ENCODE measurements at regions not wholly inside any gene's neighbourhood (a gene's known extent, or its start where the extent isn't known, plus 50 kb on each side); places are given as distances from the start of the nearest gene placed in this dataset.
A peak's percentile ranks its signal among the peaks of the same experiment; 100 is the strongest.

DNA sequence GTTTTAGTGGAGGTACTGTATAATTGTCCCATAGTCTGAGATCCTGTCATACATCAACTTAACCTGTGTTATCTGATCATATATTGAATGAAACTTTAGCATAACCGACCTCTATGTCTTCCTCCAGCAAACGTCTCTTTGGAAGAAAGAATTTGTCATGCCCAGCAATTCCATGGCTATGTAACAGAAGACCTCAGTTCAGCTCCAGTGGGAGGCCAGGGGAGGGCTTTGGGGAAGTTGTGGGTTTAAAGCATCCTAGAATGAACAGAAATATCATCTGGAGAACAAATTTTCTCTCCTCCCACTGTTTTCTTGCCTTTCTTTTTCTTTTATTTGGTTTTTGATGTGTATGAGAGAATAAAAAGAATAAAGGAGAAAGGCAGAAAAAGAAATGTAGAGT, 164.5 kb downstream of the GAS1 start:
- no peak overlapping the region for H3K4me3 ChIP-seq
- H3K27me3 ChIP-seq, result no peaks in the 10 kb centered on the region
- no peak for DNase-seq
- H3K36me3 ChIP-seq, result no peaks in the 10 kb centered on the region
- H3K9me3 ChIP-seq, result no peaks in the 10 kb centered on the region

DNA sequence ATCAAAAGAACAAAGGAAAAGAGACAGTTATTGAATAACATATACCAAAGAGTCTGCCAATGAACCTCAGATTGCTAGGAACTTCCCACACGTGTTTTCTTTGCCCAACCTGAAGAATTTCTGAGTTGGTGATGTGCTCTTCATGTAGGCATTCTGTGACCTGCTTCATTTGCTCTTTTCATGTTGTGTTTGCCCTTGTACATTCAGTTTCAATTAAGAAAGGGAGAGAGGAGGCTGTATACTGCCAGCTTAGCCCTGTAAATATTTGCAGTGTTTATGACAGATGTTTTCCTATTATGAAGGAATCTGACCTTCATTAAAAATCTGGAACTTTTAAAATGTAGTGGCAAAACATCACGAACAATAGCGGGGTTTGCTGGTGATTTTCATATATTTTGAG, 168.5 kb downstream of the GAS1 start:
- no peak for DNase-seq
- Histone ChIP-seq H3K27me3 (no peaks in the 10 kb centered on the region), H3K36me3 (no peaks in the 10 kb centered on the region), H3K4me3 (no peak overlapping the region), H3K9me3 (no peaks in the 10 kb centered on the region)

DNA sequence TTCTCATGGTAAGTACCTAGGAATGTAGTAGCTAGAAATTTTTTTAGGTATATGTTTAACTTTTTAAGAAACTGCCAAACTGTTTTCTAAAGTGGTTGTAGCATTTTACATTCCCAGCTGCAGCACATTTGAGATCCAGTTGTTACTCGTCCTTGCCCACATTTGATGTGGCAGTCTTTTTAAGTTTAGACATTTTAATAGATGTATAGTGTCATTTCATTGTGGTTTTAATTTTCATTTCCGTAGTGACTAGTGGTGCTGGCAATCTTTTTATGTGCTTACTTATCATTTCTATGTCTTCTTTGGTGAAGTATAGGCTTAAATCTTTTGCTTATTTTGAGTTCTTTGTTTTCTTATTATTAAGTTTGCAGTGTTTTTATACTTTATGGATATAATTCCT, 171.6 kb downstream of the GAS1 start:
- no peaks in the 10 kb centered on the region for H3K36me3 ChIP-seq
- H3K9me3 ChIP-seq, result no peaks in the 10 kb centered on the region
- no peak overlapping the region for H3K4me3 ChIP-seq
- no peaks in the 10 kb centered on the region for H3K27me3 ChIP-seq
- no peak for DNase-seq

DNA sequence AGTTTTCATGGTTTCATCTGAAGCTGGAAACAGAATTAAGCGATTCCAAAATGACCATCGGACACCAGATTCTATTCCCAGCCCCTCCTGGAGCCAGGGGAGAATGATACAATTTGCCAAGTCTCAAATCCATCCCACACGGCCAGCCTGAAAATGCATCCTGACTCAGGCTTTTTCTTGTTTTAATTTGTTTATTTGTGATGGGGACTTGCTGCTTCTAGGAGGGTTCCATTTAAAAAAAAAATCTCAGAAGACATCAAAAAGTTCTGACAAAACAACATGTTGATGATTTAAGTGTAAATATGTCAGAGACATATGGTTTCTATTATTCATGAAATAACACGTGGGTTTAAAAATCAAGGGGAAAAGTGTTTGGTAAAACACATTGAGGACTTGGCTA, 173.2 kb downstream of the GAS1 start:
- DNase-seq, result no peak
- H3K9me3 ChIP-seq, result no peaks in the 10 kb centered on the region
- H3K36me3 ChIP-seq, result no peaks in the 10 kb centered on the region
- H3K4me3 ChIP-seq, result no peak overlapping the region
- H3K27me3 ChIP-seq, result no peaks in the 10 kb centered on the region

DNA sequence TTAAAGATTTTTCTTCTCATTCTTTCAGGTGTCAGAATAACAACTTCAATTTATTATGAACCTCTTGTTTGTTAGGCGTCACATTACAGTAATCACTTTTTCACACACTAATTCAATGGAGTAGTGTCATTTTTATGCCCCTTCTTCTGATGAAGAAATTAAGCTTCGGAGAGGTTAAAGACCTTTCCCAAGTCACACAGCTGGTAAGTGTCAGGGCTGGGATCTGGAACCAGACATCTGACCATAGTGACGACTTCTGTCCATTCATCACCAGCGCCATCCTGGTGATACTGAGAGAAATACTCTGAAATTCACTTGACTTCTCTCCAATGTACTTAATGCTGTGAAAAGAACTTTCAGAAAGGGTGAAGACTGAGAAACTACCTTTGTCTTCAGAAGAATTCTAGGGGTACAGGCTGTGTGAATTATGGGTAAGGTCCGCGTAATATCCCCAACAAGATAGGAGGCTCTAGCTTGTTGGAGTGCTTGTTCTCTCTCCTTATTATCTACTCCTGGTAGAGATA, 173.8 kb downstream of the GAS1 start:
- Histone ChIP-seq H3K27me3 (no peaks in the 10 kb centered on the region), H3K36me3 (no peaks in the 10 kb centered on the region), H3K4me3 (no peak overlapping the region), H3K9me3 (no peaks in the 10 kb centered on the region)
- DNase-seq, result no peak

DNA sequence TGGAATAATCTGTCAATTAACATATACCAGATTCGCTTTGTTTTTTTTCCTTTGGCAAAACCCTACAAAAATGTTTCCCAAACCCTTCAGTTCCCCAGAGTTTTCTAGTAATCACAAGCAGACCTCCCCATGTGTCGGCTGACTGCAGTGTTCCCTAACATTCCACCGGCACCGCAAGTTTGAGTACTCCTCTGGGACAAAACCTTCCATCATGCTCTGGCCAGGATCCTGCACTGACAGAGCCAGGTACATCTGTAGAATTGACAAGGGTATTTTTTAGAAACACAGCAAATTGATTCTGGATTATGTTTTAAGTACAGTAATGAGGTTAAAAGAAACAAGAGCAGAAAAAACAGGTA, 174.7 kb downstream of the GAS1 start:
- no peaks in the 10 kb centered on the region for H3K9me3 ChIP-seq

DNA sequence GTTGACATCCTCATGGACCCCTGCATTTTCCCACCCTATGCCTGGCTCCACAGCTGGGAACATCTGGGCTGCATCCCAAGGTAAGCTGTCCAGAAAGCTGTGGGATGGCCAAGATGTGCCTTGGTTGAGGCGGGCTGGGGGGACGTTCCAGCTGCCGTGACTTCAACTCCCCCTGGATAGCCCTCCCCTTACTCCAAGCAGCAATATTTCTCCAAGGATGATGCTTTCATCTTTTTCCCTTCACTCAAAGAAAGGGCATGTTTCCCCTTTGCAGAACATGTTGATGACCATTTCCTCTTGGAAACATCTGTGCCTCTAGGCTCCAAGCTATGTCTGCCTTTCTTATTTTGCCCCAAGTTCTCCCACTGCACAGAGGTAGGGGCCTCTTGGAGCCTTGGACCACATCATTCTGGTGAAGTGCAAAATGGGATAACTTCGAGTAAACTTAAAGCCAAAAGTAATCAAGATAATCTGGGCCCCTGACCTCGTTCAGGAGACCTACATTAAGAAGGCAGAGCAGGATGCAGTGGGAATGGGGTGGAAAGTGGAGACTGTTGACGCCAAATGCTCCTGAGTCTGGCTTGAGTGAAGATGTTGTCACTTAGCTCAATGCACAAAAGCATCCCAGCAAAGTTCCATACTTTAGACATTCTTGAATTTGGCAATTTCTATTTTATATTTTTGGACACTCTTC, 175.2 kb downstream of the GAS1 start:
- H3K4me3 ChIP-seq, result no peak overlapping the region

More for the DNA sequence above, 174.7 kb downstream of the GAS1 start:
- no peak overlapping the region for H3K4me3 ChIP-seq
- DNase-seq, result no peak
- no peaks in the 10 kb centered on the region for H3K36me3 ChIP-seq
- H3K27me3 ChIP-seq, result no peaks in the 10 kb centered on the region

DNA sequence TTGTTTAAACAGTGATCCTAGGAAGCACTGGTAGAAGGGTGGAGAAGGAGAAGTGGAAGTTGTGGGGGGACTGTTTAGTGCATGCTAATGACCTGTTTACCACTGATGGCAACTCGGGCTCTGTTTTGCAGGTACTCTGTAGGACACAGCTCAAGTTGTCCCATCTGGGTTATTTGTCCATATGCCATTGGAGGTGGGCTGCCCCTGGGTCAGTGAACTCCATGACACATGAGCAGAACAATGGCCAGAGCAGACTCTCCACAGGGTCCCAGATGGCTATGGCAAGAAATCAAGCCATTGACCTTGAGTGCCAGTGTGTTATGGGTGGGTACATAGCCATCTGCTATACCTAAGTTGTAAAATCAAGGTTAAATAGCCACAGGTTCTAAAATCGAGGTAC, 175.9 kb downstream of the GAS1 start:
- Histone ChIP-seq H3K4me3 (no peak overlapping the region), H3K27me3 (no peaks in the 10 kb centered on the region), H3K9me3 (no peaks in the 10 kb centered on the region), H3K36me3 (no peaks in the 10 kb centered on the region)
- no peak for DNase-seq

More for the DNA sequence above, 175.2 kb downstream of the GAS1 start:
- H3K9me3 ChIP-seq, result no peaks in the 10 kb centered on the region
- DNase-seq, result no peak
- no peaks in the 10 kb centered on the region for H3K36me3 ChIP-seq
- no peaks in the 10 kb centered on the region for H3K27me3 ChIP-seq

DNA sequence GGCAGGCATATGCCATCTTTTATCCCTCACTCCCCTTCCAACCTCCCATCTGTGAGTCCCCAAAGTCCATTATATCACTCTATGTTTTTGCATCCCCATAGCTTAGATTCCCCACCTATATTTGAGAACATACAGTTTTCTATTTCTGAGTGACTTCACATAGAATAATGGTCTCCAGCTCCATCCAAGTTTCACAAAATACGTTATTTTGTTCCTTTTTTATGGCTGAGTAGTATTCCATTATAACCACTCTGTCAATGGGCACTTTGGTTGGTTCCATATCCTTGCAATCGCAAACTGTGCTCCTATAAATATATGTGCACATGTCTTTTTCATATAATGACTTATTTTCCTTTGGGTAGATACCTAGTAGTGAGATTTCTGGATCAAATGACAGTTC, 178.6 kb downstream of the GAS1 start:
- no peaks in the 10 kb centered on the region for H3K9me3 ChIP-seq
- H3K36me3 ChIP-seq, result no peaks in the 10 kb centered on the region
- no peak overlapping the region for H3K4me3 ChIP-seq
- no peak for DNase-seq
- H3K27me3 ChIP-seq, result no peaks in the 10 kb centered on the region

DNA sequence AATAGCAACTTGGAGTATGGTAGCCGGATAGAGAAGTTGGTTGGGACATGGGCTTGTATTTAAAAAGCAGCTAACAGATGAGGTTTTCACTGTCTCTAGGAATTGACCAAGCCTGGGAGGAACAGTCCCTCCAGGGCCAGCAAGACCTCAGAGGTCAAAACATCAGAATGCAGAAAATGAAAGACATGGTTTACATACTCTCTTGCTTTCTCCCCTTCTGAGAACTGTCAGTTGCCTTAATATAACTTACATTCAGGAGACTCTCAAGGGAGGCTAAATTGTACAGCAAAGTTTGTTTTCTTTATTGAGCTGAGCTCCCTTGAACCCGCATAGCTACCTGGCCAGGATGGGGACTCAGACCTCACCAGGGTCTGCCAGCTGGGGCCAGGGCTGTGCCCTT, 179.3 kb downstream of the GAS1 start:
- DNase-seq, result no peak
- no peaks in the 10 kb centered on the region for H3K9me3 ChIP-seq
- no peak overlapping the region for H3K4me3 ChIP-seq
- no peaks in the 10 kb centered on the region for H3K36me3 ChIP-seq
- H3K27me3 ChIP-seq, result no peaks in the 10 kb centered on the region

DNA sequence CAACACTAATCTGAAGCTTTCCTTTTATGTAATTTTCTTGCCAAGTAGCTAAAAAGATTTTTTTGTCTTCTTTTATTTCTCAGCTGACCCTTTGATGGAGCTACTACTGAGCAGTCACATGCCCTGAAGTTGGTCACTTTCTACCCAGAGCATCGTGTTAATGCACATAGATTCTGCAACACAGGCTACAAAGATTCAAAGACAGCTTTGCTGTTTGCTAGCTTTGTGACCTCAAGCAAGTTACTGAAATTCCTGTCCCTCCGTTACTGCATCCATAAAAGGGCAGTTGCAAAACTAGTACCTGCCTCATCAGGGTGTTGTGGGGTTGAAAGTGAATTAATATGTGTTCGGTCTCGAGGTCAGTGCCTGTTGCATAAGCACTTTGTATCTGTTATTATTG, 179.9 kb downstream of the GAS1 start:
- no peaks in the 10 kb centered on the region for H3K27me3 ChIP-seq
- H3K9me3 ChIP-seq, result no peaks in the 10 kb centered on the region
- DNase-seq, result no peak
- no peaks in the 10 kb centered on the region for H3K36me3 ChIP-seq
- no peak overlapping the region for H3K4me3 ChIP-seq

DNA sequence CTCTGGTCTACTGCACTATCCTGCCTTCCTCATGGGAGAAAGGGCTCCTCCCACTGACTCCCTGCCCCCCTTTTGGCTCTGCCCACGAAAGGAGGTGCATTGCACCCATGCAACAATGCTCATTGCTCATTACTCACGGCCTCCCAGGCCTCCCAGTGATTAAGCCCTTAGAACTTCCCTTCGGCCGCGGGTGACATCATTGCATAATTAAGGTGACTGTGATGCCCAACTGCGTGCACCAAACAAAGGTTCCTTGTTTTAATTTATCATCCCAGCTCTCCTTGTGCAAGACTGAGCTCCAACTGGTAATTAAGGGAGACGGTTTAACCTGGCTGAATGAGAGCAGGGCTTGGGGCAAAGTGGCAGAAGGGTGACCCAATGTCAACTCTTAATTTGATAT, 180.4 kb downstream of the GAS1 start:
- Histone ChIP-seq H3K36me3 (no peaks in the 10 kb centered on the region), H3K4me3 (no peak overlapping the region), H3K9me3 (no peaks in the 10 kb centered on the region), H3K27me3 (no peaks in the 10 kb centered on the region)
- peak; percentile 79 for DNase-seq

DNA sequence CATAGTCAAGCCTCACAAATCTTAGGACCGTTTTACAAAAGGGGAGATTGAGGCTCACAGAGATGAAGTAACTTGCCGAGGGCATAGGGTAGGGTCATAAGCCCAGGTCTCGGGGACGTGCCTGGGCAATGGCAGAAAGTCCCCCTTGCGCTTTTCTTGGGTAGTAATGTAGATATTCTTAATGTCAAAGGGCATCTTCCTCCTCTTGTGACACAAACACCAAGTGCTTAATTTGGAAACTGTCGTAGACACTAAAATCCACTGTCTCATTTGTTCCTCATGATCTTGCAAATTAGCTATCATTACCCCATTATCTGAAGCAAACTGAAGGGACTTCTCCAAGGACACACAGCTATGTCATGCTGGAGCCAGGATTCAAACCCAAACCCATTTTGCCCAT, 180.8 kb downstream of the GAS1 start:
- no peak overlapping the region for H3K4me3 ChIP-seq
- no peak for DNase-seq
- H3K27me3 ChIP-seq, result no peaks in the 10 kb centered on the region
- H3K9me3 ChIP-seq, result no peaks in the 10 kb centered on the region
- no peaks in the 10 kb centered on the region for H3K36me3 ChIP-seq

DNA sequence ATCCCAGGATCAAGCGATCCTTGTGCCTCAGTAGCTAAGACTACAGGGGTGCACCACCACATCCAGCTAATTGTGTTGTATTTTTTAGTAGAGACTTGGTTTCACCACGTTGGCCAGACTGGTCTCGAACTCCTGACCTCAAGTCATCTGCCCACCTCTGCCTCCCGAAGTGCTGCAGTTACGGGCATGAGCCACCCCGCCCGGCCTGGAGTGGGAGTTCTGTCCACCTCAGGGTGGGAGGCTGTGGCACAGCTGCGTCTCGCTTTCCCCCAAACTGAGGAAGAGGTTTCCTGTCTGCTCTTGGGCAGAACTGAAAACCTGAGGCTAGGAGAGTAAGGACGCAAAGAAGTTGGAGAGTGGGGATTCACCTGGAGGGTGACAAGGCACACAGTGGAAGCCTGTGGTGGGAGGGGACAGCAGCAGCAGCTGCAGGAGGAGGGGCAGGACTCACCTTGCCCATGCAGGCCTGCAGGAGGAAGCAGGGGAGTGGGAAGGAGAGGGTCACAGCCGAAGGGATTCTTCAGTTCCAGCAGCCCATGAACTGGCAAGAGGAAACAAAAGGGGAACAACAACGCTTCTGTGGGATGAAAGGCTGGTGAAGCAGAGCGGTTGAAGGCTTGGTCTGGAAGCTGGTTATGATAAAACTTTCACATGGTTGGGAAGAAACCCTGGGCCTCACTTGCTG, 181.4 kb downstream of the GAS1 start:
- Histone ChIP-seq H3K9me3 (no peaks in the 10 kb centered on the region), H3K4me3 (no peak overlapping the region), H3K27me3 (no peaks in the 10 kb centered on the region), H3K36me3 (no peaks in the 10 kb centered on the region)
- DNase-seq, result no peak

DNA sequence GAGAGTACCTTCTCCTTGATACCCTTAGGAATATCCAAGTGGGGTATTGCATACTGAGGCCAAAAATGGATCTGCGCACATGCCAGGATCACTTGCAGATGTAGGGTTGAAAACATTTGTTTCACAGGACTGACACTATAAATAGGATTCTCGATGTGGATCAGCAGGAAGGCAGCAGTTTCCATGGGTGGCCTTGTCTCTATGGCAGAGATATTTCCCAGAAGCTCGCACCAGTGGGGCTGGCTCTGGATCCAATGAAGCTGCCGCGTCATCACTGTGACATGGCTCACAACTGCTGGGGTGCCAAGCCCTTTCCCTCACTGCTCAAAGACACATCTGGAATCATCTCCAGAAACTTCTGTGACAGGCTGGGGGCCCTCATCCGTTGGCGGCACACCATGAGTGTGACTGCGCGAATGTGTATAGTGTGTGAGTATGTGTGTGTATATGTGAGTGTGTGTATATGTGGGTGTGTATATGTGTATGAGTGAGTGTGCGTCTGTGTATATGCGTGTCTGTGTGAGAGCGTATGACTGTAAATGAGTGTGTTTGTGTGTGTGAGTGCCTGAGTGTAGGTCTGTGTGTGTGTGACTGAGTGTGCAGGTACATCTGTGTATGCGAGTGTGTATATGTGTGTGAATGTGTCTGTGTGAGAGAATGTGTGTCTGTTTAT, 182.5 kb downstream of the GAS1 start:
- Histone ChIP-seq H3K27me3 (no peaks in the 10 kb centered on the region), H3K36me3 (no peaks in the 10 kb centered on the region), H3K4me3 (no peak overlapping the region), H3K9me3 (no peaks in the 10 kb centered on the region)
- DNase-seq, result no peak

DNA sequence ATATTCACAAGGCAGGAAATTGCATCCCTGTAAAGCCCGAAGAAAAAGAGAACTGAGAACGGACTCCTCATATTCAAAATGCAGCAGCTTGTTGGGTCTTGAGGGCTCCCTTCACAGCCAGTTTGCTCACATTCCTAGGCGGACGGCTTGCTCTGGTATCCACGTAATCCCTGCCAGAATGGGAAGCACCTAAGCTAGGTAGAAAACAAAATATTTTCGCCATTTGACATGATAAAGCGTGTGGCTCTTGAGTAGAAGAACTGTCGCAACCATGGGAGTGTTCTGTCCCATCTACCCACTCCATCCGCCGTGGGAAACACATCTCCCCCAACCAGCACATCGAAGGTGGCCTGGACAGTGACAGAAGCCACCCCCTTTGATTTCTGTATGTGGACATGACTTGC, 183.1 kb downstream of the GAS1 start:
- H3K9me3 ChIP-seq, result no peaks in the 10 kb centered on the region
- no peaks in the 10 kb centered on the region for H3K27me3 ChIP-seq
- DNase-seq, result no peak
- no peaks in the 10 kb centered on the region for H3K36me3 ChIP-seq
- no peak overlapping the region for H3K4me3 ChIP-seq

DNA sequence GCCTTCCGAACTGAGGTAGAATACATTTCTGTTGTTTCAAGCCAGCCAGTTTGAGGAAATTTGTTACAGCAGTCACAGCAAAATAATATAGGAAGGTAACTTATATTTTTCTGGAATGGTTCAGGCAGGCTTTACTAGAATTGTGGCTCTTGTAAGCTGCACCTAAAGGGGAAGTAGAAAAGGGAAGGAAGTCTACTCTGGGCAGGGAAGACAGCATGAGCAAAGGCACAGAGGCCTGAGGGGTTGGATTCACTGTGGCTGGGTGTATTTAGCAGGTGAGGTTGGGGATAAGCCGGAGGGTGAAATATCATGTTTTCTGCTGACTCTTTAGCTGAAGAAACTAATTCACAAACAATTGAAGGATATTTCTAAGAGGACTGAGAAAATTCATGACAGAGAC, 183.5 kb downstream of the GAS1 start:
- Histone ChIP-seq H3K27me3 (no peaks in the 10 kb centered on the region), H3K36me3 (no peaks in the 10 kb centered on the region), H3K4me3 (no peak overlapping the region), H3K9me3 (no peaks in the 10 kb centered on the region)
- DNase-seq, result no peak

DNA sequence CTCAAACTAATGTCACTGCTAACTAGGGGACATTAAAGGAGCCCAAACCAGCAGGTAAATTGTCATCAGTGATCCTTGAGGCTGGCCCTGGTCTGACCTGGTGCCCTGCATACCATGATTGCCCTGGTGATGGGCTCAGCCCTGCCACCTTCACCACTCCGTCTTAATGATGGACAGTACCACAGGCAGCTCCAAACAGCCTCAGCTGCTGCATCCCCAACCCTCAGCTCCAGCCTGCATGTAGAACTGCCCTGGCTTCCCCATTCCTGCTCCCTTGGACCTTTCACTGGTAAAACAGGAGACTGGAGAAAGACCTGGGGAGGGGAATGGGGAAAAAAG, 190.0 kb downstream of the GAS1 start:
- H3K9me3 ChIP-seq, result no peaks in the 10 kb centered on the region
- no peak overlapping the region for H3K4me3 ChIP-seq
- DNase-seq, result no peak
- H3K36me3 ChIP-seq, result no peaks in the 10 kb centered on the region
- no peaks in the 10 kb centered on the region for H3K27me3 ChIP-seq
